NCI-H460 (cell line): ENCODE measurements at regions not wholly inside any gene's neighbourhood (a gene's known extent, or its start where the extent isn't known, plus 50 kb on each side); places are given as distances from the start of the nearest gene placed in this dataset.

Experiments
- DNase-seq: peaks from one replicate; pipeline ENCODE4 v3.0.0-alpha.2; 2016; ENCODE audit warnings: low read depth; ENCODE audit errors: extremely low read depth

GRCh38 chr2:22826703-22827102 lies 558.3 kb upstream of the KLHL29 start:
- DNase-seq = no peak

DNA sequence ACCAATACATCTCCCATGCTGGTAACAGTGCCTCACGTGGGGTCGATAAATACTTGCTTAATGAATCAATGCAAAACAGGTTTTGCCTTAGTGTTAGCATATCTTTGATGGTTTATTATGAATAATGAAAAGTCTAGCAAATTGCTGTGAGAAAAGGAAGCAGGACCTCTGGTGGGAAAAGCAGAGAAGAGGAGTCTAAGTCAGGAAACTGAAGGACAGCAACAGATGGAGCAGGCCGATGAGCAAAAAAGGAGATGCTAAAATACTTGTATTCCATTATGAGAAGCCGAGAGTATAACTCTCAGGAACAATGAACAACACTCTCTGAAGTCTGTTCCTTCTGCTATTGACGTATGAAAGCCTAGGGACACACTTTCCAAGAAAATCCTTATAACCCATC lies 555.2 kb upstream of the KLHL29 start:
- DNase-seq = no peak

- DNase-seq = no peak
Observed at GRCh38 chr2:22832196-22832595, 552.8 kb upstream of the KLHL29 start.

DNA sequence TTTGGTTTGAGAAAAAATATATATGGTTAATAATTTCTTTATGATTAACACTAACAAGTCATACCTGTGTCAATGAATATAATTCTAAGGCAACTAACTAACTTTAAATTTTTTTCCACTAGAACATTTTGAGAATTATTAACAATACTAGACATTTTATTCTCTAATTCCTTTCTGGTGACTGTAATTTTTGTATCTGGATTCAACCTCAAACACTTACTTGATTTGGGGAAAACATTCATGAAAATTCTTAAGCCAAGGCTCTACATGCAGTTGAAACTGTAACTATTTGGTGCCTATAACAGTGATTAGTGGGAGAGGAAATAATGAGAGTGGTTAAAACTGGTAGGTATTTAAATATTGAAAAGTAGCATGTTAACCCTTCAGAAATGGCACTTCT lies 546.5 kb upstream of the KLHL29 start:
- no peak for DNase-seq

GRCh38 chr2:22842205-22842869 lies 542.6 kb upstream of the KLHL29 start:
- DNase-seq = no peak

DNA sequence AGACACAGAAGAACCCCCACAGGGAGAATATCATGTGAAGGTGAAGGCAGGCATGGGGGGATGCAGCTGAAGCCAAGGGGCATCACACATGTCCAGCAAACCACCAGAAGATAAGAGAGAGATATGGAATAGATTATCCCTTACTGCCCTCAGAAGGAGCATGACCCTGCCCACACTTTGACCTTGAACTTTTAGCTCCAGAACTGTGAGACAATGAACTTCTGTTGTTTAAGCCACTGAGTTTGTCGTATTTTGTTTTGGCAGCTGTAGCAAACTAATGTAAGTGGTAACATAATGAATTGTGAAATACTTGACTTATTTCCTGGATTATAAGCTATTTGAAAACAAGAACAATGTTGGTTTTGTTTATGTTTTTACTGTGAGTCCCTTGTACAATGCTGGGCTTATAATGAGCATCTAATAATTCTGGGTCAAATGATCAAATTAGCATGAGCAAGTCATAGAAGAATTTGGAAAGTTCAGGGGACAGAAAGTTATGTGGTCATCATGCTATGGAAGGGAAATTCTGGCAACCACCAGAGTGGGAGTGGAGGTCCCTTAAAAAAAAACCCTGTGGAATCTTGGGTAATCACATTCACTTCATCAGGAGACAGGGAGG lies 541.0 kb upstream of the KLHL29 start:
- DNase-seq = no peak

DNA sequence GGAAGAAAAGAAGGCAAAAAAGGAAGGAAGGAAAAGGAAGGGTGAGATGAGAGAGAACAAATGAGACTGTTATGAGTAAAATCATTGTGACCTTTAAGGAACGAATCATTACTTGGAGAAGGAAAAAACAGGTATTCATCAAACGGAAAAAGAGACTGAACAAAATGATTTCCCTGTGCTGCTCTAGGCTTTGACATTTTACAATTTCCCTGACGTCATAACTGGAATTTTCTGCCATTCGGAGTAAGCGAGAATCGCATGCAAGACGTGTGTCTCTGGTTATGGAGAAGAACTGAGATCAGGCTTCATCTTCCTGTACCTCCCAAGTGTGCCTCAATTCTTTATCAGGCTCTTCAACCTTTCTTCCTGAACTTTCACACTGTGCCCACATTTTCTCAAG lies 534.7 kb upstream of the KLHL29 start:
- no peak for DNase-seq

- no peak for DNase-seq
Observed at GRCh38 chr2:22854588-22854987, 530.4 kb upstream of the KLHL29 start.

GRCh38 chr2:22855081-22855480 lies 529.9 kb upstream of the KLHL29 start:
- DNase-seq = no peak

- no peak for DNase-seq
Observed at GRCh38 chr2:22855761-22856184, 529.2 kb upstream of the KLHL29 start.

GRCh38 chr2:22867973-22868372 lies 517.0 kb upstream of the KLHL29 start:
- no peak for DNase-seq

DNA sequence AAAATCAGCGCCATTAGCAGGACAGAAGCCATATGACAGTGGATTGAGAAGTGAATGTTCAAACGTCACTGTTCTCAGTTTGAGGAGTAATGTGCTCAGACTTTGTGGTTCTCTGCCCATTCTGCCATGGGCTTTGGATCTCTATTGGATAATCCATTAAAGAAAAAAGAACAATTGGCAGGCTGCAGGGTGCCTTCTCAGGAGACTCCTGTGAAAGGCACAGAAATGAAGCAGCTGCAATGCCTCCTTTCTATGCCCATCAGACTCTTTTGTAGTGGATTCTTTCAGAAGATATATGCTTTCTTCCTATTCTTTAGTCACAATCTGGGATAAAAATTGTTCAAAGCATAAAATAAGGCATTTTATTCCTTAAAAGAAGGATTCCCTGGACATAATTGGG lies 506.9 kb upstream of the KLHL29 start:
- DNase-seq = no peak

DNA sequence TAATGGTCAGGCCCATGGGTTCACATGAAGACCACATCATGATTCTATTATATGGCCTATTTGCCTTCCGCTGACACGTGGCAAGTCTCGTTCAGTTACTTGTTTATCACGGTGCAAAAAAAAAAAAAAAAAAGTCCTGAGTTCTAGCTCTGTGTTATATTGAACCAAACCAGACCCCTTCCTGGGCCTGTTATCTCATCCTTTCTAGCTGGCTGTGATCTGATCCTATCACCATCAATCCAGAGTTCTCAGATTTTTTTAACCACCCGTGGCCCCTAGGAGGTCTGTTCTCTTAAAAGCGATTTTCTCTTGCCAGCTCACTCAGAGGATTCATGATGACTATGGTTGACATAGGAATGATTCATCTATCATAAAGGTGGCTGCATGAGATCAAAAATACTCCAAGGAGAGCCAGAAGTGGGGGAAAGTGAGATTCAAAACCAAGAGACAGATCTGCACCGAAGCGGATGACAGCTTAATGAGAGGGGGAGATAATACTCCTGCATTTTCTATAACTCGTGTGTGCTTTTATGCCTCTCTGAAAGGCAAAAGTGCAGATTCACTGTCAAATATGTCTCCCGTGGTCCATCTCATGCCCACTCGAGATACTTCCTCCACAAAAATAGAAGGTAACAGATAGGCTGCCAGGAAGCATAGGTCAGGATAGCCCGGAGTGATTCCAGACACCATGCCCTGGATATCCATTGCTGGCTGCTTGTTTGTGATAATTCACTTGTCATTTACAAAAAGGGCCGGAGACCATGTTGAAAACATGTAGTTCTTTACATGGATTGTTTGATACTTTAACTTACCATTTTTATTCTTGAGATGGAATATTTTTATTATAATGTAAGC lies 505.7 kb upstream of the KLHL29 start:
- DNase-seq = no peak

GRCh38 chr2:22880161-22880560 lies 504.8 kb upstream of the KLHL29 start:
- DNase-seq = no peak

GRCh38 chr2:22882011-22882410 lies 503.0 kb upstream of the KLHL29 start:
- DNase-seq = no peak

DNA sequence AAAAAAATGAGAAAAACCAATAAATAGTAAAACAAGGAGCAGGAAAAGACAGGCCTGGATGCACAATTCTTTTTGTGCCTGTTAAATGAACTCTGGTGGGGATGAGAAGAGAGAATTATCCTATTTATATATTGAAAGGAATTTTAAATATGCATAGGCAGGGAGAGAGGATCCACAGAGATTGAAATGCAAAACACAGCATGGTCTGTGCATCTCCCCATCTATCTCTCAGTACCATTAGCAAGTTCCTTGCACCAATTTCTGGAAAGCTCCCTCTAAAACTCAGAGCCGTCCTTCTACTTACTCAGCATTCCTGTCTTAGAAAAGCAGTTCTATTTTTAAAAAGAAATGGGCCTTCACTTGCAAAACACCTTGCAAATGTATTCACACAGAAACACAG lies 502.3 kb upstream of the KLHL29 start:
- DNase-seq = no peak

- DNase-seq = no peak
Observed at GRCh38 chr2:22883054-22883453, 501.9 kb upstream of the KLHL29 start.

- DNase-seq = no peak
Observed at GRCh38 chr2:22885245-22885644, 499.7 kb upstream of the KLHL29 start.

DNA sequence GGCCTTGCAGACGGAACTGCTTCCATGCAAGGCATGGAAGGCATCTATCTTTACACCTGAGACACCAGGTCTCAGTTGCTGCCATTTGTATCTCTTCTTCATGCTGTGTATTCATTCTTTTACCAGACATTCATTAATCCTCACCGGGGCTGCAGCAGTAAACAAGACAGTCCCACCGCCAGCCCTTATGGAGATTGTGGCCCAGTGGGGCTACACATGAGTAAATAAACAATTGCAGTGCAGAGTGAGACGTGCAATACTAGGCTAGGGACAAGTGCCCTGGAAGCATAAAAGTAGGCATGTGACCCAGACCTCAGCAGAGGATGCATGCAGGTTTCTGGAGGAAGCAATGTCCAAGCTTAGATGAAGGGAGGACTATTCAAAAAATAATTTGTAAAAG lies 497.6 kb upstream of the KLHL29 start:
- DNase-seq = no peak

GRCh38 chr2:22887845-22888244 lies 497.1 kb upstream of the KLHL29 start:
- no peak for DNase-seq

- no peak for DNase-seq
Observed at GRCh38 chr2:22890132-22890531, 494.8 kb upstream of the KLHL29 start.
